T-helper 2 cell (primary cell): ENCODE measurements at regions not wholly inside any gene's neighbourhood (a gene's known extent, or its start where the extent isn't known, plus 50 kb on each side); places are given as distances from the start of the nearest gene placed in this dataset.
"Not testable (repeated sequence)": the region's sequence is repeated elsewhere in the genome, so short reads cannot be mapped to it uniquely, and the experiment has no call there.

Experiments
- DNase-seq, 5 experiments: peaks; one replicate each; pipeline versions ENCODE4 v3.0.0 to v3.0.0-alpha.2; 2012 to 2022

- DNase-seq: no peak
These were observed 307.4 kb downstream of the NPHP4 start for GRCh38 chr1:5684791-5685190.

DNA sequence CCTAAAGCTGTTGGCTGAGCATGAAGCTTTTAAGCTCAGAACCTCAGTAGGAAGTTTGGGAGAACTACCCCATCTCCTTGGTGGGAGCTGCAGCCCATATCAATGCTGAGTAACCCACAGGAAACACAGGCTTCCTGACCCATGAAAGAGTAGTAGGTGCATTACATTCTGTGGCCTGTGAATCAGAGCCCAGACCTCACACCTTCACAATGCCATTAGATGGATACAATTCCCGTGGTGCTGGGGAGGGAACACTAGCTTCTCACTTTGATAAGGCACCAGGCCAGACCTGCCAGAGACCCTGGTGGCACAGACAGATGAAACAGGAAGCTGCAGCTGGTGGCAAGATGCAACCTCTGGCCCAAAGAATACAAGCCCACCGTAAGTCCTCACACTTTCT lies 308.8 kb downstream of the NPHP4 start:
- no peak for DNase-seq

DNA sequence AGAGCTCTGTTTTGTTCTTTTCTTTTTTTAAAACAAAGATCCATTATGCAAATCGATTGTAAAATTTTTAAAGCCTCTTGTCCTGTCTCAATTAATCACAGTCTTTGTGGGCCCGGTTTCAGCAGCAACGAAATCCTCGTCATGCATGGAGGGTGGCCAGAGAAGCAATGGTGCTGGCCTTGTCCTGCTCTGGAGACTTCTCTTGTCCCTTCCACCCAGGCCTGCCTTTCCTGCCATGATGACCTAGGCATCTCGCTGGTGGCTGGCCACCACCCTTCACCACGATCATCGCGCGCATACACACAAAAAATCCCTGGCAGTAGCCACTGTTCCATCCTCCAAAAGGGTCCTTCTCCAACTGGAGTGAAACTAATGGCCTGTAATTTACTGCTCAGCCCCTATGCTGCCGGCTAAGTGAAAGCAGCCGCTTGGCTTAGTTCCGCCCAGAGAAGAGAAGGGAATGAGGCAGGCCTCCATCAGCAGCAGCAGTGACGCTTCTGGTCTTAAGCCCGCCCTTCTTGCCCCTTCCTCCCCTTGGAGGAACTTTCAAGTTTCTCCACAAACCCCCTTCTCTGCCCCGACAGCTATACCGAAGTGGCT lies 309.5 kb downstream of the NPHP4 start:
- DNase-seq: no peak

DNA sequence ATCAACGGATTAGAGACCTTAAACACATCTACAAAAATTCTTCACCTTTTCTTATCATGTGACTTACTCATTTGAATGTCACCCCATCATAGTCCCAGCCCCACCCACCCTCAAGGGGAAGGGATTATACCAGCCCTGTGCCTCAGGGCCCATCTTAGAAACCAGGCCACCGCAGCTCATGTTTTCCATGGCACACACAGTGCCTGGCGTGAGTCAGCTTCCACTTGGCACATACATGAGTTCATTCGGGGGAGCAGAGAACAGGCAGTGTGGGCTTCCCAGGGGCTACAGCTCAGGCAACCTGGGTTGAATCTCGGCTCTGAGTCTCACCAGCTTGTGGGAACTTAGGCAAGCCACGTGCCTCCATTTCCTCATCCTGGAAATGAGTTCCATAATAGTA lies 310.6 kb downstream of the NPHP4 start:
- DNase-seq: no peak

DNA sequence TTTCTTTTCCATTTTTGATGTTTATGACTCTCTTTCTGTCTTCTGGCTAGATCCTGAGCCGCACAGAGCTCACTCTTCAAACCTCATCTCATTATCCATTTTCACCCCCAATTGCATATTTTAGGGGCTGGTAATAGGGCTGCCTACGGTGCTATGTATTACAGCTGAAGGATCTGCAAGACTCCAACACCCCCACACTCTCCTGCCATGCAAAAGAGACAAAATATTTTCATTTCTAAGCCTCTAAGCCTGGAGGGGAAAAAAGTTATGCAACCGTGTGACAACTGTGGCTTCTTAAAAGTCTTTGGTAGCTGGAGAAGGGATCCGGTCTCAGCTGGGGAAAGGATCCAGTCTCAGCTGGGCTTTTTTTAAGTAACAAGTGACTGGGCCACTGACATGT lies 311.6 kb downstream of the NPHP4 start:
- no peak for DNase-seq

GRCh38 chr1:5678759-5679158 lies 313.5 kb downstream of the NPHP4 start:
- no peak for DNase-seq

DNA sequence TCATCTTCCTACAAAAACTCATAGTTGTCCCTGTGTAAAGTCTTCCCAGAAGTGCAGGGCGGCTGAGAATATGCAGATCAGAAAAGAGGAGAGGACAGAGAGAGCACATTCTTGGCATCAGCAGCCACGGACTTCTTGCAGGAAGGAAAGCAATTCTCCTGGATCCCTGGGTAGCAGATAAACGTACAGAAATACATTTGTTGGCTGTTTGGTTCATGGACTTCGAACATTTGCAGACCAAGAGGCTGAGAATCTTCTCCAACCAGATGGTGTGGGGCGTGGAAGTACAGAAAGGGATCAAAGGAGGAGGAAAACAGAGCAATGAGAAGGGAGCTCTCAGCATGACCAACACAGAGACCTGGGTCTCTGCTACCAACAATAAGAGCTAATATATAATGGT lies 319.9 kb downstream of the NPHP4 start:
- DNase-seq: not testable (repeated sequence)

GRCh38 chr1:5670590-5671350 lies 321.5 kb downstream of the NPHP4 start:
- no peak for DNase-seq

- peak in 2 of 5 experiments; percentile 8 to 82 for DNase-seq
These were observed 324.5 kb downstream of the NPHP4 start for GRCh38 chr1:5667513-5668325.

DNA sequence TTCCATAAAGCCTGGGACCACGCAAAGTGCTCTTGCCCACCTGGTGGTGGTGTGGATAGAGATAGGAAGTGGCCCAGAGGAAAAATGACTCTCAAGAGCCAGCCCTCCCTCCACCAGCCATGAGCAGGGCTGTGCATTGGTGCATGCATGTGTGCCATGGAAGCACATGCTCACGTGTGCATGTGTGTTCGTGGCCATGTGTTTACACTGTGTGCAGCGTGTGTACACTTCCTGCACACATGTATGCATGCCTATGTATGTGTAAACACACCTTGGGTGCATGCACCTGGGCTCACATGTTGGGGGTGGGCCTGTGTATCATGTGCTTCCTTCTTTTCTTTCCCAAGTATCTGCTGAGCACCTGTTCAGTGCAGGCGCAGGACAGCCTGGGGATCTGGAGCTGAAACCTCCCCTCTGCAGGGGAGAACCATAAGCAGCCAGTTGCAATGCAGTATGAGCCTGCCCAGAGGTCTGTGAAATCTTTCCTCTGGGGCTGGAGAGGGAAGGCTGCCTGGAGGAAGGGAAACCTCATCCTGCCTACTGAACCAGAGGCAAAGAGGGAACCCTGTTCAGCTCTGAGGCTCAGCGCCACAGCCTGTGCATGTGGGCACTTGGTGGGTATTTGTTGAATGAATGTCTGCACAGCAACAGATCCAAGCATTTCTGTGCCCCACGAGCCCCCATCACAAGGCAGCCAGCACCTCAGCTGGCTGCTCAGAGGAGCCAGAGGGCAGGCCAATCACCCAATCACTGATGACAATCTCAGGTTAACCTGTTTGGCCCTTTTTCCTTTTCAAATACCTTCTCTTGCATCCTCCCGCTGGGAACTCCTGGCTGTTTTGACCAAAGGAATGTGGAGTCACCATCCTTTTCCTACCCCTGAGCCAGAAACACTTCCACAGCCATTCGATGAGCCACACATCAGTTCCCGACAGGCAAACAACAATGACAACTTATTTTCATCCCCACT lies 327.0 kb downstream of the NPHP4 start:
- DNase-seq: no peak

- no peak for DNase-seq
These were observed 328.0 kb downstream of the NPHP4 start for GRCh38 chr1:5664081-5664768.

- no peak for DNase-seq
These were observed 329.5 kb downstream of the NPHP4 start for GRCh38 chr1:5662744-5663126.

GRCh38 chr1:5662086-5662743 lies 330.0 kb downstream of the NPHP4 start:
- DNase-seq: no peak

GRCh38 chr1:5661196-5662085 lies 330.8 kb downstream of the NPHP4 start:
- DNase-seq: no peak

- DNase-seq: peak in 1 of 5 experiments; percentile 13
These were observed 331.9 kb downstream of the NPHP4 start for GRCh38 chr1:5660141-5660935.

GRCh38 chr1:5659606-5660005 lies 332.6 kb downstream of the NPHP4 start:
- no peak for DNase-seq

DNA sequence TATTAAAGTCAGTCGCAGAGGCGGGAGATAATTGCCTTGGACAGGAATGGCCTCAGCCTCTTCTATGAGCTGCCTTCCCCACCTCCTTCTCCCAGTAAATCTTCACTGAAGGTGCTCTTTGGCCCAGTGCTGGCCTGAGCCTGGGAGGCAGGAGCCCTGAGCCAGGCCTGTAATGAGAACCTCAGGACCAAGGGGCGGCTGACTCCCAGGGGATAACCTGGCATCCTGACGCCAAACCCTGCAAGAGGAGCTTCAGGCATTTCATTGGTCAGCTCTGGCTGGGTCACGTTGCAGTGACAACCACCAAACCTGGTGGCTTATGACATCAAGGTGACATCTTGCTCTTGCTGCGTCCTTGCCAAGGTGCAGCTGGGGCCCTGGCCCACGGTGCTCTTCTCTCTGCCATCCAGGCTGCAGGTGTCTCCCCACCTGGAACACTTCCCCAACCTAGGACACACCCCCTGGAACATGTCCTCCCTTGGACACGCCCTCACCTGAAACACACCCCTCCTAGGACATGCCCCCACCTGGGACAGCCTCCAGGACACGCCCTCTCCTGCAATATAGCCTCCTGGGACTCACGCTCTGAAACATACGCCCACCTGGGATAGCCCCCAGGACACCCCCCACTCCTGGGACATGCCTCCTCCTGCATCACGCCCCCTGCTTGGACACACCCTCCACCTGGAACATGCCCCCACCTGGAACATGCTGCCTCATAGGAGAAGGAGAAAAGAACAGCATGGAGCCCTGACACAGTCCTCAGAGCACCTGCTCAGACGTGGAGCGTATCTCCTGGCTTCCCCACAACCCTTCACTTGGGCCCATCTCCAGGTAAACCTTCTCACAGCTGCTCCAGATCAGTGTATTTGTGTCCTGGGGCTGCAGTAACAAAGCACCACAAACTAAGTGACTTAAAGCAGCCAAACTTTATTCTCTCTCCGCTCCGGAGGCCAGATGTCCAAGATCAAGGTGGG lies 333.6 kb downstream of the NPHP4 start:
- DNase-seq: no peak
